KMS-11 (cell line): ENCODE measurements at regions not wholly inside any gene's neighbourhood (a gene's known extent, or its start where the extent isn't known, plus 50 kb on each side); places are given as distances from the start of the nearest gene placed in this dataset.

Source experiments
- H2AFZ ChIP-seq: fragments of 200-600 bp; sonication (generic); 2 replicates; pipeline ENCODE4 v1.6.1; 2016; ENCODE audit warnings: antibody characterized with exemption, mixed run types, low read depth
- H3K27ac ChIP-seq: fragments of 200-600 bp; sonication (generic); 2 replicates; pipeline ENCODE4 v1.6.1; 2016; ENCODE audit warnings: mild to moderate bottlenecking, mixed run types
- H3K27me3 ChIP-seq: fragments of 200-600 bp; sonication (generic); 2 replicates; pipeline ENCODE4 v1.6.1; 2017; ENCODE audit warnings: mild to moderate bottlenecking, low read depth, mixed run types, moderate library complexity; ENCODE audit not compliant: insufficient read depth
- H3K36me3 ChIP-seq: fragments of 200-600 bp; sonication (generic); 2 replicates; pipeline ENCODE4 v1.6.1; 2017; ENCODE audit warnings: mild to moderate bottlenecking, mixed run types; ENCODE audit not compliant: insufficient read depth
- H3K4me1 ChIP-seq: fragments of 200-600 bp; sonication (generic); 2 replicates; pipeline ENCODE4 v1.6.1; 2016; ENCODE audit warnings: mild to moderate bottlenecking, low read depth, mixed run types; ENCODE audit not compliant: poor library complexity, severe bottlenecking
- H3K4me2 ChIP-seq: fragments of 200-600 bp; sonication (generic); 2 replicates; pipeline ENCODE4 v1.7.0; 2016; ENCODE audit warnings: mild to moderate bottlenecking, mixed run types
- H3K4me3 ChIP-seq: fragments of 200-600 bp; sonication (generic); IDR thresholded peaks from 2 replicates; pipeline ENCODE4 v1.6.1; 2017; ENCODE audit warnings: low read depth, low read length, mixed read lengths; ENCODE audit not compliant: insufficient read depth
- H3K79me2 ChIP-seq: fragments of 200-600 bp; sonication (generic); 2 replicates; pipeline ENCODE4 v1.6.1; 2016; ENCODE audit warnings: low read depth, mixed run types; ENCODE audit not compliant: insufficient read depth
- H3K9ac ChIP-seq: fragments of 200-600 bp; sonication (generic); 2 replicates; pipeline ENCODE4 v1.6.1; 2016; ENCODE audit warnings: mild to moderate bottlenecking, mixed run types
- H4K20me1 ChIP-seq: fragments of 200-600 bp; sonication (generic); 2 replicates; pipeline ENCODE4 v1.6.1; 2016; ENCODE audit warnings: mild to moderate bottlenecking, mixed run types; ENCODE audit not compliant: insufficient read depth
- CTCF ChIP-seq: fragments of 200-600 bp; sonication (generic); conservative IDR thresholded peaks from 2 replicates; pipeline ENCODE4 v1.6.1; 2017; ENCODE audit warnings: low read depth, mild to moderate bottlenecking, antibody characterized with exemption, low read length, moderate library complexity, mixed read lengths

- peaks cover 50% of the 10 kb centered on the region for H3K4me1 ChIP-seq
- TF ChIP-seq CTCF: no peak
- no peak overlapping the region for H3K4me2 ChIP-seq
- no peaks in the 10 kb centered on the region for H3K27me3 ChIP-seq
- no peak overlapping the region for H2AFZ ChIP-seq
- no peaks in the 10 kb centered on the region for H4K20me1 ChIP-seq
- no peak overlapping the region for H3K4me3 ChIP-seq
- H3K79me2 ChIP-seq: no peaks in the 10 kb centered on the region
- no peaks in the 10 kb centered on the region for H3K36me3 ChIP-seq
- no peak overlapping the region for H3K9ac ChIP-seq
- H3K27ac ChIP-seq: no peak overlapping the region
Observed at GRCh38 chr13:79196843-79197242, 209.2 kb downstream of the RBM26 start.

DNA sequence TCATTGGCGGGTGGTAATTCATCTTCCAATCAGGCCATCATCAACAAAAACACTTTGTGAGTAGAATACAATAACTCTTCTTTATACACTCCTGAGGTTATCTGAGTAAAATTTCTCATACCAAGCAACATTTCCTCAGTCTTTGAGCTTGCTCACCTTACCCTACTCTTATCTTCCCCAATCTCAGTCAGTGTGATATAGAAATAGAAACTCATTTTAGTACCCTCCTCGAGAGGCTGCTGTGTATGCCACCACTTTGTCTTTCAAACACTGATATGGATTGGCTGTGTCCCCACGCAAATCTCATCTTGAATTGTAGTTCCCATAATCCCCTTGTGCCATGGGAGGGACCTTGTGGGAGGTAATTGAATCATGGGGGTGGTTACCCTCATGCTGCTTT is 209.7 kb downstream of the RBM26 start:
- H3K9ac ChIP-seq: no peak overlapping the region
- H2AFZ ChIP-seq: no peak overlapping the region
- H3K4me3 ChIP-seq: no peak overlapping the region
- H3K36me3 ChIP-seq: no peaks in the 10 kb centered on the region
- 0 out of 2 replicates have a peak overlapping the region, but pooled peaks have one; percentile 79 for H3K4me2 ChIP-seq
- H3K27me3 ChIP-seq: no peaks in the 10 kb centered on the region
- no peaks in the 10 kb centered on the region for H3K79me2 ChIP-seq
- H3K4me1 ChIP-seq: peaks cover 54% of the 10 kb centered on the region
- TF ChIP-seq CTCF: no peak
- no peaks in the 10 kb centered on the region for H4K20me1 ChIP-seq
- H3K27ac ChIP-seq: no peak overlapping the region

- peak overlapping the region; percentile 63 for H3K27ac ChIP-seq
- no peak overlapping the region for H3K9ac ChIP-seq
Observed at GRCh38 chr13:79194727-79195126, 211.3 kb downstream of the RBM26 start.

GRCh38 chr13:79194272-79194671 is 211.8 kb downstream of the RBM26 start:
- Histone ChIP-seq H4K20me1 (no peaks in the 10 kb centered on the region), H3K79me2 (no peaks in the 10 kb centered on the region), H3K27me3 (no peaks in the 10 kb centered on the region), H3K36me3 (no peaks in the 10 kb centered on the region), H3K9ac (no peak overlapping the region), H3K27ac (peak overlapping the region; percentile 63), H2AFZ (peak overlapping the region; percentile 30), H3K4me1 (peaks cover 62% of the 10 kb centered on the region), H3K4me3 (no peak overlapping the region), H3K4me2 (peak overlapping the region; percentile 79)
- no peak for TF ChIP-seq CTCF

More at GRCh38 chr13:79194727-79195126, 211.3 kb downstream of the RBM26 start:
- no peaks in the 10 kb centered on the region for H4K20me1 ChIP-seq
- no peaks in the 10 kb centered on the region for H3K36me3 ChIP-seq
- H3K4me2 ChIP-seq: peak overlapping the region; percentile 79
- TF ChIP-seq CTCF: no peak
- peaks cover 62% of the 10 kb centered on the region for H3K4me1 ChIP-seq
- H3K4me3 ChIP-seq: no peak overlapping the region
- H3K79me2 ChIP-seq: no peaks in the 10 kb centered on the region
- H3K27me3 ChIP-seq: no peaks in the 10 kb centered on the region
- peak overlapping the region; percentile 30 for H2AFZ ChIP-seq

DNA sequence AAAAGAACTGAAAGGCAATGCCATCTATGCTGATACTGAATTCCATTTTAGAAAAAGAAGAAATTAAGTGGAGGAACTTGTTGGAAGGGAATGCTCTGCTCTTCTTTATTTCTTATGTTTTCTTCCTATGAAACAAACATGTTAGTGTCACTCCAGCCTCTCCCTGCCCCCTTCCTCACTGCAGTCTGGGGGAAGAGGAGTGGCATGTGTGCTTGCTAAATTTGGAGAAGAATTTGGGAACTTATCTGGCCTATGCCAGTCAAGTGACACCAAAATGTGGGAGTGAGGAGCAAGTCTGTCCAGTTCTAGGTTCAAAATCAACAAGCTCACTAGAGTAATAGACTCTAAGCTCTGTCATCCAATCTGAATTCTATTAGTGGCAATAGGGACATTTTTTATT is 214.6 kb downstream of the RBM26 start:
- Histone ChIP-seq H2AFZ (no peak overlapping the region), H3K79me2 (no peaks in the 10 kb centered on the region), H3K9ac (no peak overlapping the region), H3K4me1 (peaks cover 71% of the 10 kb centered on the region), H3K27me3 (no peaks in the 10 kb centered on the region), H3K4me2 (no peak overlapping the region), H3K27ac (no peak overlapping the region), H3K4me3 (no peak overlapping the region), H3K36me3 (no peaks in the 10 kb centered on the region), H4K20me1 (no peaks in the 10 kb centered on the region)
- no peak for TF ChIP-seq CTCF
